ENCODE measurements at regions not wholly inside any gene's neighbourhood (a gene's known extent, or its start where the extent isn't known, plus 50 kb on each side); places are given as distances from the start of the nearest gene placed in this dataset.

- Histone ChIP-seq H3K27me3 (ENCODE audit: insufficient read depth) (no peaks in the 10 kb centered on the region), H3K4me2 (no peak overlapping the region), H3K9me2 (ENCODE audit: insufficient read depth) (no peaks in the 10 kb centered on the region), H4K20me1 (replicated peaks; ENCODE audit: insufficient read depth) (no peaks in the 10 kb centered on the region), H3K36me3 (ENCODE audit: insufficient read depth) (no peaks in the 10 kb centered on the region), H3K4me3 (no peak overlapping the region), H3K4me1 (ENCODE audit: insufficient read depth) (no peaks in the 10 kb centered on the region), H3K27ac (ENCODE audit: low read depth) (no peak overlapping the region), H2AFZ (no peak overlapping the region), H3F3A (replicated peaks; ENCODE audit: low read depth) (no peaks in the 10 kb centered on the region), H3K79me2 (replicated peaks; ENCODE audit: insufficient read depth) (no peaks in the 10 kb centered on the region)
- Mint-ChIP-seq H3K9me3 (peaks cover 10% of the 10 kb centered on the region; the same call in 2 of the 3 replicates), H3K4me1 (no peaks in the 10 kb centered on the region; the same call in 2 of the 3 replicates), H3K36me3 (ENCODE audit: low read depth) (no peaks in the 10 kb centered on the region), H3K27me3 (ENCODE audit: insufficient read depth, low read depth, poor library complexity) (peaks cover 4% of the 10 kb centered on the region), H3K4me3 (no peak overlapping the region), H3K27ac (no peak overlapping the region)
- TF ChIP-seq NANOG (IDR thresholded peaks at IDR 0.05; ENCODE audit: borderline replicate concordance) (no peak), STAT1 (IDR thresholded peaks at IDR 0.05; ENCODE audit: unreplicated experiment) (no peak), CREB1 (CRISPR knock-in tag; IDR thresholded peaks at IDR 0.05; ENCODE audit: low read depth) (no peak), REST (IDR thresholded peaks at IDR 0.05; ENCODE audit: unreplicated experiment) (no peak), ZNF331 (CRISPR knock-in tag; IDR thresholded peaks at IDR 0.05; ENCODE audit: low read depth) (no peak), ZNF462 (CRISPR knock-in tag; IDR thresholded peaks at IDR 0.05) (no peak), POLR2AphosphoS5 (IDR thresholded peaks at IDR 0.05; ENCODE audit: low read depth) (no peak)
- no peak for DNase-seq (ENCODE audit: low spot score)
- no peak for ATAC-seq
These were observed 96.3 kb downstream of the PLXNA1 start for GRCh38 chr3:127079211-127079610.

Measured in GM23338 (cell line).